ENCODE measurements at regions not wholly inside any gene's neighbourhood (a gene's known extent, or its start where the extent isn't known, plus 50 kb on each side); places are given as distances from the start of the nearest gene placed in this dataset.
A peak's percentile ranks its signal among the peaks of the same experiment; 100 is the strongest.

DNA sequence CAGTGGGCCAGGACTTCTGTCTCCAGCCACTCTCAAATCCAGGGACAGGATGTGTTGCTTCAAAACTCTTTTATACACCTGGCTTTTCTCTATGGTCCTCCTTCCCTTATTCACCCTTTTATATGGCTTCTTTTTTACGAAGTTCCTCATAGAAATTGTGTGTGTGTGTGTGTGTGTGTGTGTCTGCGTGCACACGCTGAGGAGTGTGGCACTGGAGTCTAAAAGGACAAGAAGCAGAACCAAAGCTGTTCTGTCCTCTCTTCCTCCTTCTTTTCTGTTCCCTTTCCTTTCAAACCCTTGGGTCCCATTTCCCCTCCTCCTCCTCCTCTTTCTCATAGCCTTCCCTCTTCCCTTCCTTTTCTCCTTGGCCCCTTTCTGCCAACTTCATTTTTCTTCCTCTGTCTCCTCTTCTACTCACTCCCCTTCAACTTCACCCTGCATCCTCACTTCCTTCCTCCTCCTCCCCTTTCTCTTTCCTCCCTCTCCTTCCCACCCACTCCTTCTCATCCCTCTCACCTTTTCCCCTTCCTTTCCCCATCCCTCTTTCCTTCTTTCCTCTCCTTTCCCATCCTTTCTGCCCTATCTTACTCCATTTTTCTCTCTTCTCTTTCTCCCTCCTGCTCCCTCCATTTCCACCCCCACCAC, 360.5 kb downstream of the MID1IP1 start:
- Histone ChIP-seq H3K27ac (ENCODE audit: insufficient read length, low read depth, low read length) (no peak overlapping the region), H3K56ac (ENCODE audit: insufficient read length, low read depth, low read length) (no peak overlapping the region), H3K9me3 (ENCODE audit: control insufficient read depth, low read depth, low read length) (no peaks in the 10 kb centered on the region), H3K9ac (ENCODE audit: extremely low read depth, insufficient read length, low read length) (no peak overlapping the region), H3K23me2 (ENCODE audit: insufficient read length, low read depth, low read length, poor library complexity, severe bottlenecking) (peaks cover 6% of the 10 kb centered on the region), H4K91ac (ENCODE audit: insufficient read length, low read depth, low read length) (no peak overlapping the region), H3K18ac (ENCODE audit: insufficient read length, low read depth, low read length) (no peak overlapping the region), H2BK20ac (ENCODE audit: low read depth, low read length, poor library complexity, severe bottlenecking) (no peak overlapping the region), H3K4me1 (ENCODE audit: insufficient read depth, low read length) (0 out of 2 replicates have a peak, but pooled peaks cover 2% of the 10 kb centered on the region), H2BK15ac (ENCODE audit: low read depth, low read length) (no peak overlapping the region), H2BK120ac (ENCODE audit: low read depth, low read length, poor library complexity, severe bottlenecking) (no peak overlapping the region), H2BK5ac (ENCODE audit: insufficient read length, low read length) (no peak overlapping the region), H2AFZ (ENCODE audit: low read length) (no peak overlapping the region), H3K79me2 (ENCODE audit: insufficient read depth, low read length) (no peaks in the 10 kb centered on the region), H4K8ac (replicated peaks; ENCODE audit: insufficient read length, low read depth, low read length) (no peak overlapping the region), H4K20me1 (ENCODE audit: control insufficient read depth, insufficient read depth, insufficient read length) (no peaks in the 10 kb centered on the region), H3K14ac (ENCODE audit: insufficient read depth, low read length) (no peak overlapping the region), H3K4ac (ENCODE audit: low read depth, low read length) (no peak overlapping the region), H3K4me2 (ENCODE audit: insufficient read depth, insufficient read length, low read length) (peak overlapping the region; percentile 45), H3T11ph (ENCODE audit: low read length) (no peak overlapping the region), H2AK5ac (ENCODE audit: insufficient read length, low read length) (no peak overlapping the region), H2BK12ac (ENCODE audit: insufficient read length, low read depth, low read length) (no peak overlapping the region), H4K5ac (ENCODE audit: insufficient read length, low read depth, low read length) (no peak overlapping the region), H3K79me1 (ENCODE audit: insufficient read depth, low read depth, low read length, poor library complexity, severe bottlenecking) (no peaks in the 10 kb centered on the region), H3K23ac (ENCODE audit: insufficient read length, low read depth, low read length) (no peak overlapping the region), H3K27me3 (ENCODE audit: insufficient read depth, low read length) (peaks cover 3% of the 10 kb centered on the region; the same call in 1 of the 2 replicates)
- H3K4me1 Mint-ChIP-seq, result peaks cover 0 to 14% of the 10 kb centered on the region in 2 experiments; a peak in 1 of 4 replicates
- no peak overlapping the region for H3K27ac Mint-ChIP-seq
- H3K27me3 Mint-ChIP-seq (ENCODE audit: low read depth), result peaks cover 47% of the 10 kb centered on the region
- peak overlapping the region; percentile 51 to 53; a peak in 2 of 5 replicates for H3K4me3 Mint-ChIP-seq
- DNase-seq, result no peak
- no CpG with 5 or more reads among the region's 3 CpGs for WGBS (ENCODE audit: extremely low coverage, insufficient read length, low lambda C conversion rate)
- H3K9me3 Mint-ChIP-seq, result peaks cover 78% of the 10 kb centered on the region in 2 experiments
- TF ChIP-seq, protein P1, sequence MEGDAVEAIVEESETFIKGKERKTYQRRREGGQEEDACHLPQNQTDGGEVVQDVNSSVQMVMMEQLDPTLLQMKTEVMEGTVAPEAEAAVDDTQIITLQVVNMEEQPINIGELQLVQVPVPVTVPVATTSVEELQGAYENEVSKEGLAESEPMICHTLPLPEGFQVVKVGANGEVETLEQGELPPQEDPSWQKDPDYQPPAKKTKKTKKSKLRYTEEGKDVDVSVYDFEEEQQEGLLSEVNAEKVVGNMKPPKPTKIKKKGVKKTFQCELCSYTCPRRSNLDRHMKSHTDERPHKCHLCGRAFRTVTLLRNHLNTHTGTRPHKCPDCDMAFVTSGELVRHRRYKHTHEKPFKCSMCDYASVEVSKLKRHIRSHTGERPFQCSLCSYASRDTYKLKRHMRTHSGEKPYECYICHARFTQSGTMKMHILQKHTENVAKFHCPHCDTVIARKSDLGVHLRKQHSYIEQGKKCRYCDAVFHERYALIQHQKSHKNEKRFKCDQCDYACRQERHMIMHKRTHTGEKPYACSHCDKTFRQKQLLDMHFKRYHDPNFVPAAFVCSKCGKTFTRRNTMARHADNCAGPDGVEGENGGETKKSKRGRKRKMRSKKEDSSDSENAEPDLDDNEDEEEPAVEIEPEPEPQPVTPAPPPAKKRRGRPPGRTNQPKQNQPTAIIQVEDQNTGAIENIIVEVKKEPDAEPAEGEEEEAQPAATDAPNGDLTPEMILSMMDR (conservative IDR thresholded peaks at IDR 0.05), result no peak
- peaks cover 0 to 5% (median 2%) of the 10 kb centered on the region in 3 experiments; a peak in 5 of 7 replicates for H3K36me3 Mint-ChIP-seq (ENCODE audit: insufficient read depth in 1 of 3, low read depth in 3 of 3)

All from H9 (cell line).